ENCODE measurements at regions not wholly inside any gene's neighbourhood (a gene's known extent, or its start where the extent isn't known, plus 50 kb on each side); places are given as distances from the start of the nearest gene placed in this dataset.
"Not testable (repeated sequence)": the region's sequence is repeated elsewhere in the genome, so short reads cannot be mapped to it uniquely, and the experiment has no call there.

DNA sequence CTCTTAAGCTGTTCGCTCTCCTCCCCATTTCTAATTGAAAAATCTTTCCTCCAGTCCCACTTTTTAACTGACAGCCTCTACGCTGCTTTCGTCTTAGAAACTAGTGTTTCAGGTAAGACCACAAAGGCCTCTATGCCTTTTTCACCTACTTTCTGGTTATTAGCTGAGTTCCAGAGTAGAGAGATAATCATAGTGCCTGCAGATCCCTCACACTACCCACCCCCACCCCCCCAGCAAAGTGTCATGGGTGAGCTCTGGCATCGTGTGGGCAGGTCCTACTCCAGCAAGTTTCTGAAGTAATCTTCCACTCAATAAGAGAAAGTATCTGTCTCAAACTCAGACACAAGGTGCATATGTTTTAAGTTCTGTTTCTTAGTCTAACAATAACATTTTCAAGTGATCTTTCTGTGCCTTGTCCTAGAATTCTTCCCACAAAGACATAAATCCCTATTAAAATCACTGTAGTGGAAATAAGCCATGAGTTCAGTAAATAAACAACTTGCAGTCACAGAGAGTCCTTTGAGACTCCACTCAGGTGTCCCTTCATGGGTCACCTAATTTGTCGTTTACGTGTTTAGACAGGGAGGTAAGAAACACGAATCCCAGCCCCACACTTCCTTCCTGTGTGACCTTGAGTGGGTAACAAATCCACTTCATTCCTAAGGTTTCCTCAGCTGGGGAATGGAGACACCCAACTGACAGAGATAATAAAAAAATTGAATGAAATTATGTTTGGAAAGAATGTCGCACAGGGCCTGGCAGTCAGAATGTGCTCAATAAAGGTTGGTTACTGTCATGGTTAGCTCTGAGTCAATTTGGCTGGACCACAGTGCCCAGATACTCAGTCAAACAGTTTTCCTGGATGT is 228.9 kb upstream of the CAND1 start:
- Histone ChIP-seq H3K9ac (no peak overlapping the region), H3K4me2 (no peak overlapping the region), H4K20me1 (peaks cover 22% of the 10 kb centered on the region), H3K36me3 (no peaks in the 10 kb centered on the region), H3K4me1 (no peaks in the 10 kb centered on the region), H3K27ac (no peak overlapping the region), H3K9me3 (no peaks in the 10 kb centered on the region), H3K4me3 (no peak overlapping the region), H3K27me3 (no peaks in the 10 kb centered on the region)
- TF ChIP-seq Cebpa-rat (IDR thresholded peaks at IDR 0.05), result no peak

DNA sequence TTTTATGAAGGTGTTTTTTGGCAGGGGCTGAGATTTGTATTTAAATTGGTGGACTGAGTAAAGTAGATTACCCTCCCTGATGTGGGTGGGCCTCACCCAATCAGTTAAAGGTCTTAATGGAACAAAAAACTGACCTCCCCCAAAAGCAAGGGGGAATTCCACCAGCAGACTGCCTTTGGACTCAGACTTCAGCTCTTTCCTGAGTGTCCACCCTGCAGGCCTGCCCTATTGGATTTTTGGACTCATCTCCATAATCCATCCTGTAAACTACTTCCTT is 228.4 kb upstream of the CAND1 start:
- Histone ChIP-seq H3K9ac (no peak overlapping the region), H3K4me1 (no peaks in the 10 kb centered on the region), H3K4me2 (no peak overlapping the region), H3K27me3 (no peaks in the 10 kb centered on the region), H4K20me1 (peaks cover 28% of the 10 kb centered on the region), H3K9me3 (no peaks in the 10 kb centered on the region), H3K4me3 (no peak overlapping the region), H3K27ac (no peak overlapping the region), H3K36me3 (no peaks in the 10 kb centered on the region)
- no peak for TF ChIP-seq Cebpa-rat (IDR thresholded peaks at IDR 0.05)

DNA sequence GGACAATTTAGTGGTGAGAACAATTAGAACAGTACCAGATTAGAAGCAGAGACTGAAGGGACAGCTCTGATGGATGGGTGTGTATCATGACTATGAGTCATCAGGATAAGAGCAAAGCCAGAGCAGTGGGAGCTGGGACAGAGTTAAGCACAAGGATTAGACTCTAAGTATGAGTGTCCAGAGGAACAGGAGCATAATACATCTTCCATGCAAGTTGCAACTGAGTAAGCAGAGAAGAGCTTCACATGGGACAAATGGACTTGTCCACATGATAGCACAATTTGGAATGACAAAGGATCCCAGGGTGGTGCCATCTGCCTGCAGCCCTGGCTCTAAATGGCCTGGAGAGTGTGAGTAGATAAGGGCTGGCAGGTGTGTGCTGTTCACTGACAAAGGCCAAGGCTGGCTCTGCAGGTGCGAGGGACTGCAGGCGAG is 226.4 kb upstream of the CAND1 start:
- no peak overlapping the region for H3K4me3 ChIP-seq
- no peaks in the 10 kb centered on the region for H3K4me1 ChIP-seq
- no peaks in the 10 kb centered on the region for H3K27me3 ChIP-seq
- peaks cover 33% of the 10 kb centered on the region for H4K20me1 ChIP-seq
- no peak overlapping the region for H3K4me2 ChIP-seq
- H3K27ac ChIP-seq, result no peak overlapping the region
- TF ChIP-seq Cebpa-rat (IDR thresholded peaks at IDR 0.05), result no peak
- H3K36me3 ChIP-seq, result no peaks in the 10 kb centered on the region
- no peaks in the 10 kb centered on the region for H3K9me3 ChIP-seq
- H3K9ac ChIP-seq, result no peak overlapping the region

DNA sequence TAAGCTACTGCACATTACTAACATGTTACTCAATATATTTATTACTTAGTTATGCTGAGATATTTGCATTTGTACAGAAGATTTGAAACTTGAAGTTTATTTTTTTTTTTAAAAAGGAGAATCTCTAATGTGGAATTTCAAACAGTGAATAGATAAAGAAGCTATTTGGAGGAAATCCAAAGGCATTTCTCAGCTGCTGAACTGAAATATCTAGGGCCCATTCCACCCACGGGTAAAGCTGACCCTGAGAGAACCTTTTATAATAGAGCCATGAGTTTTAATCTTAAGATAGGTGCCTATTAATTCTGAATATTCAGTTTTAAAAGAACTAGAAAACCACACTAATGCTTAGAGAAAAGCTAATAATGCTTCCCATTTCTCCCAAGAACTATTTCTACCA is 225.4 kb upstream of the CAND1 start:
- no peak for TF ChIP-seq Cebpa-rat (IDR thresholded peaks at IDR 0.05)
- H3K4me1 ChIP-seq, result no peaks in the 10 kb centered on the region
- H3K4me3 ChIP-seq, result no peak overlapping the region
- H4K20me1 ChIP-seq, result peaks cover 37% of the 10 kb centered on the region
- H3K4me2 ChIP-seq, result no peak overlapping the region
- no peaks in the 10 kb centered on the region for H3K9me3 ChIP-seq
- no peak overlapping the region for H3K27ac ChIP-seq
- no peaks in the 10 kb centered on the region for H3K36me3 ChIP-seq
- H3K9ac ChIP-seq, result no peak overlapping the region
- H3K27me3 ChIP-seq, result no peaks in the 10 kb centered on the region

DNA sequence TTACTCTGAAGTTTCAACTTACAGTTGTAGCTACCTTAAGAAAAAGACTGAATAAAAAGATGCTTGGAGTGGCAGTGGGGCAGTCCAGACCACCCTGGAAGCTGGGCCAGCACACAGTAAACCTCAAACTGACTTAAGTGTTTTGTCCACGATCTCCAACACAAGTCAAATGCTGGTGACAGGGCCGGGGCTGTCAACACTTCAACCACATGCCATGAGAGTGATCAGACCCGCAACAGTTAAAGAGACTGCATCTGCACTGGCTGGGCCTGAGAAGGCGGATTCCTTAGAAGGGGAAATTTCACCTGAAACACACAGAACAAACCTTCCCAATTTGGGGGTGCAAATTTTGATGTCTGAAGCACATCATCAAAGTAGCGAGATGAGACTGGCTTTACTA is 223.5 kb upstream of the CAND1 start:
- no peak for TF ChIP-seq Cebpa-rat (IDR thresholded peaks at IDR 0.05)
- no peak overlapping the region for H3K27ac ChIP-seq
- no peaks in the 10 kb centered on the region for H3K27me3 ChIP-seq
- peaks cover 33% of the 10 kb centered on the region for H4K20me1 ChIP-seq
- no peak overlapping the region for H3K9ac ChIP-seq
- peaks cover 4% of the 10 kb centered on the region; the same call in 1 of the 2 replicates for H3K9me3 ChIP-seq
- H3K36me3 ChIP-seq, result peaks cover 4% of the 10 kb centered on the region; the same call in 1 of the 2 replicates
- no peak overlapping the region for H3K4me2 ChIP-seq
- no peak overlapping the region for H3K4me3 ChIP-seq
- H3K4me1 ChIP-seq, result no peaks in the 10 kb centered on the region

DNA sequence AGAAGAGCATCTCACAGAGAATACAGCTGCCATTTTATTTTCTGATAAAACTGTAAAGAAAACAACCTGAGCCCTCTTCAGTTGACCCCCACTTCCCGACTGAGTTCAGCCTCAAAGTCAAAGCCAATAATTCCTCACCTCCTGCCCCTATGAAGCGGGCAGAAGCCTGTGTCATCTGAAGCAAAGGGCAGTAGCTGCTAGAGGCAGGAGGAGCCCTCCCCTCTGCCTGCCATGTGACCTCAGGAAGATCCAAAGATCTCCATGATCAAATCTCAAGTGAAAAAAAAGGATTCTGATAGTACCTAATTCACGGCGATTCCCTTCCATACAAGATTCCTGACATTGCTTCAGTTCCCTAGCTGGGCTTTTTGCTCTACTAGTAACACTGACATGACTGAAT is 223.1 kb upstream of the CAND1 start:
- Histone ChIP-seq H3K36me3 (peaks cover 4% of the 10 kb centered on the region; the same call in 1 of the 2 replicates), H4K20me1 (peaks cover 36% of the 10 kb centered on the region), H3K9ac (no peak overlapping the region), H3K27me3 (no peaks in the 10 kb centered on the region), H3K9me3 (peaks cover 4% of the 10 kb centered on the region; the same call in 1 of the 2 replicates), H3K4me3 (no peak overlapping the region), H3K4me2 (no peak overlapping the region), H3K4me1 (no peaks in the 10 kb centered on the region), H3K27ac (no peak overlapping the region)
- no peak for TF ChIP-seq Cebpa-rat (IDR thresholded peaks at IDR 0.05)

DNA sequence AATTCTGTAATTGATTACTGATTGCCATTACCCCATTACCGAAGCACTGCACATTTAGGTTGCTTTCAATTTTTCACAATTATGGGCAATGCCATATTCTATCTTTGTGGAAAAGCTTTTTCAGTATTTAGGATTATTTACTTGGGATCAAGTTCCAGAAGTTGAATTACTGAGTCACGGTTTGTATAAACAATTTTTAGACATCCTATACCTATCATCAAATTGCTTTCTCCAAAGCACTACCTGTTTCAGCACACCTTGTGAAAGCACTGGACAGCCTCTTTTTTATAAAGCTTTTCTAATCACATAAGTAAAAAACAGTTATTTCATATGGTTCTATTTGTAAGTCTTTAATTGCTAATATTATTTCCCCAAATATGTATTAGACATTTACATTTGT is 221.5 kb upstream of the CAND1 start:
- H3K36me3 ChIP-seq, result peaks cover 4% of the 10 kb centered on the region; the same call in 1 of the 2 replicates
- H3K9ac ChIP-seq, result no peak overlapping the region
- H3K4me1 ChIP-seq, result no peaks in the 10 kb centered on the region
- no peaks in the 10 kb centered on the region for H3K27me3 ChIP-seq
- no peak overlapping the region for H3K27ac ChIP-seq
- H4K20me1 ChIP-seq, result peaks cover 41% of the 10 kb centered on the region
- peaks cover 4% of the 10 kb centered on the region; the same call in 1 of the 2 replicates for H3K9me3 ChIP-seq
- H3K4me3 ChIP-seq, result no peak overlapping the region
- no peak for TF ChIP-seq Cebpa-rat (IDR thresholded peaks at IDR 0.05)
- no peak overlapping the region for H3K4me2 ChIP-seq

DNA sequence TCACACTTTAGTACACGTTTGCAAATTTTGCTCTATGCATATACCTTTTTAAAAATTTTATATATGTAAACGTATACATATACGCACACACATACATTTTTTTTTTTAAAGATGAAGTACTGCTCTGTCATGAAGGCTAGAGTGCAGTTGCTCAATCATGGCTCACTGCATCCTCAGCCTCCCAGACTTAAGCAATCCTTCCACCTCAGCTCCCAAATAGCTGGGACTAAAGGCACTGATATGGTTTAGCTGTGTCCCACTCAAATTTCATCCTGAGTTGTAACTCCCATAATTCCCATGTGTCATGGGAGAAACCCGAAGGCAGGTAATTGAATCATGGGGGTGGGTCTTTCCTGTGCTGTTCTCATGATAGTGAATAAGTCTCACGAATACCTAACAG is 220.8 kb upstream of the CAND1 start:
- H3K4me2 ChIP-seq, result no peak overlapping the region
- H4K20me1 ChIP-seq, result peaks cover 34% of the 10 kb centered on the region
- H3K9ac ChIP-seq, result no peak overlapping the region
- H3K27me3 ChIP-seq, result no peaks in the 10 kb centered on the region
- peaks cover 4% of the 10 kb centered on the region; the same call in 1 of the 2 replicates for H3K9me3 ChIP-seq
- no peaks in the 10 kb centered on the region for H3K4me1 ChIP-seq
- peaks cover 4% of the 10 kb centered on the region; the same call in 1 of the 2 replicates for H3K36me3 ChIP-seq
- no peak overlapping the region for H3K27ac ChIP-seq
- TF ChIP-seq Cebpa-rat (IDR thresholded peaks at IDR 0.05), result no peak
- no peak overlapping the region for H3K4me3 ChIP-seq

DNA sequence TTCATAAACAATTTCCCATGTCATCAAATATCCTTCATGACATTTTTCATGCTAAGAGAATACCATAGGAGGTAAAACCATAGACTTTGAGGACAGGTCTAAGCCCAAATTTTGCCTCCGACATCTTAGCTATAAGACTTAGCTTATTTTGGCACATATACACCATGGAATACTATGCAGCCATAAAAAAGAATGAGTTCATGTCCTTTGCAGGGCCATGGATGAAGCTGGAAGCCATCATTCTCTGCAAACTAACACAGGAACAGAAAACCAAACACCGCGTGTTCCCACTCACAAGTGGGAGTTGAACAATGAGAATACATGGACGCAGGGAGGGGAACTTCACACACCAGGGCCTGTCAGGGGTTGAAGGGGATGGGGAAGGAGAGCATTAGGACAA is 220.0 kb upstream of the CAND1 start:
- not testable (repeated sequence) for H3K4me1 ChIP-seq, H3K4me2 ChIP-seq, H3K4me3 ChIP-seq, H3K27ac ChIP-seq, H3K36me3 ChIP-seq, H3K9me3 ChIP-seq, H3K9ac ChIP-seq, H3K27me3 ChIP-seq
- peaks cover 32% of the 10 kb centered on the region for H4K20me1 ChIP-seq

DNA sequence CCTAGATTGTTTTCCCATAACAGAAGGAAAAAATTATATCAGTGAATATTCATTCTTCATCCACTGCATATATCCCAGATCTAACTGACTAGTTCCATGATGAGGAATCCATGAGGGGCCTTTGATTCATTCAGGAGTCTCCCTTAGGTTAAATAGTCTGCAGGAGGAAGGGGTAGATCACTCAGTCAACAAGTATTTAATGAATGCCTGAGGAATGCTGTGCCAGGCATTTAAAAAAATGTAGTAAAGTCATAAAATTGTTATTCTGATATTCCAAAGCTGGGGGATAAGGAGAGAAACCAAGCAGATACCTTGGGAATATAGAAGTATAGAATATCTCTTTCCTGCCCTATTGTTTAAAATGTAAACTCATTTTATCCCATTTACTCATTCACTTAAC is 216.2 kb upstream of the CAND1 start:
- peaks cover 4% of the 10 kb centered on the region; the same call in 1 of the 2 replicates for H3K9me3 ChIP-seq
- H3K4me3 ChIP-seq, result no peak overlapping the region
- H3K36me3 ChIP-seq, result peaks cover 4% of the 10 kb centered on the region; the same call in 1 of the 2 replicates
- TF ChIP-seq Cebpa-rat (IDR thresholded peaks at IDR 0.05), result no peak
- no peaks in the 10 kb centered on the region for H3K27me3 ChIP-seq
- no peak overlapping the region for H3K9ac ChIP-seq
- H3K4me1 ChIP-seq, result no peaks in the 10 kb centered on the region
- H3K27ac ChIP-seq, result no peak overlapping the region
- H4K20me1 ChIP-seq, result peaks cover 49% of the 10 kb centered on the region; the same call in 1 of the 2 replicates
- H3K4me2 ChIP-seq, result no peak overlapping the region
